ENCODE measurements at regions not wholly inside any gene's neighbourhood (a gene's known extent, or its start where the extent isn't known, plus 50 kb on each side); places are given as distances from the start of the nearest gene placed in this dataset.

GRCh38 chr5:2888520-2889060 lies 137.1 kb upstream of the IRX2 start:
- FAIRE-seq: no peak
- Histone ChIP-seq H3K4me1 (no peaks in the 10 kb centered on the region), H3K4me3 (no peak overlapping the region), H3K9me3 (no peaks in the 10 kb centered on the region), H3K4me2 (no peak overlapping the region), H3K27ac (no peak overlapping the region)
- ChIA-PET POLR2A (no interaction called here), CTCF (no interaction called here)
- 64% methylated on average over 5 of the region's 5 CpGs for WGBS (ENCODE audit: missing lambda C conversion rate)
- ATAC-seq: no peak
- no peak for DNase-seq (ENCODE audit: low read depth in 1 of 2, low spot score in 1 of 2)
- no peak for TF ChIP-seq E2F6 (IDR thresholded peaks at IDR 0.05; ENCODE audit: borderline replicate concordance, low read depth)
- no peak for TF ChIP-seq RAD21 (conservative IDR thresholded peaks at IDR 0.05 in 1 of 2, IDR thresholded peaks at IDR 0.05 in 1 of 2)
- TF ChIP-seq ZFP36 (IDR thresholded peaks at IDR 0.05; ENCODE audit: borderline replicate concordance, partially characterized antibody): no peak
- no peak for TF ChIP-seq KDM1A (IDR thresholded peaks at IDR 0.05; ENCODE audit: low read depth)
- no peak for TF ChIP-seq RFX5 (IDR thresholded peaks at IDR 0.05)

GRCh38 chr5:2887481-2888348 lies 136.2 kb upstream of the IRX2 start:
- Histone ChIP-seq H3K4me2 (no peak overlapping the region), H3K9me3 (no peaks in the 10 kb centered on the region), H3K4me3 (no peak overlapping the region), H3K27ac (no peak overlapping the region), H3K4me1 (no peaks in the 10 kb centered on the region)
- 8% methylated on average over 7 of the region's 7 CpGs for WGBS (ENCODE audit: missing lambda C conversion rate)
- DNase-seq (ENCODE audit: low read depth in 1 of 2, low spot score in 1 of 2) (no peak), FAIRE-seq (no peak), ATAC-seq (no peak)
- ChIA-PET CTCF (interaction anchor here (0.5 kb wide), 1 partner anchor 10 kb away, joined by 5 read pairs; no protein-coding TSS in a partner anchor), POLR2A (no interaction called here)
- TF ChIP-seq ZC3H11A (IDR thresholded peaks at IDR 0.05): no peak
- no peak for TF ChIP-seq TP53 (CRISPR knock-in tag; IDR thresholded peaks at IDR 0.05)
- no peak for TF ChIP-seq ELK1 (IDR thresholded peaks at IDR 0.05; ENCODE audit: low read depth, low read length)
- TF ChIP-seq NFE2L2 (conservative IDR thresholded peaks at IDR 0.05; ENCODE audit: low read length): no peak
- no peak for TF ChIP-seq NR3C1 (IDR thresholded peaks at IDR 0.05)
- no peak for TF ChIP-seq EHF (CRISPR knock-in tag; IDR thresholded peaks at IDR 0.05)
- no peak for TF ChIP-seq HMGXB4 (CRISPR knock-in tag; IDR thresholded peaks at IDR 0.05; ENCODE audit: borderline replicate concordance)
- TF ChIP-seq KDM5A (IDR thresholded peaks at IDR 0.05): no peak
- no peak for TF ChIP-seq HOXA7 (CRISPR knock-in tag; IDR thresholded peaks at IDR 0.05)

GRCh38 chr5:2886531-2886930 lies 135.1 kb upstream of the IRX2 start:
- no peak for FAIRE-seq
- Histone ChIP-seq H3K4me2 (no peak overlapping the region), H3K4me3 (no peak overlapping the region), H3K4me1 (no peaks in the 10 kb centered on the region), H3K9me3 (no peaks in the 10 kb centered on the region), H3K27ac (no peak overlapping the region)
- no peak for DNase-seq (ENCODE audit: low read depth in 1 of 2, low spot score in 1 of 2)
- CTCF ChIA-PET: no interaction called here
- POLR2A ChIA-PET: no interaction called here
- no peak for ATAC-seq
- WGBS (ENCODE audit: missing lambda C conversion rate): 1% methylated on average over 3 of the region's 3 CpGs
- TF ChIP-seq EHF (CRISPR knock-in tag; IDR thresholded peaks at IDR 0.05) (no peak), CBX8 (IDR thresholded peaks at IDR 0.05) (no peak), REST (IDR thresholded peaks at IDR 0.05) (no peak), EHMT2 (IDR thresholded peaks at IDR 0.05; ENCODE audit: low read depth) (no peak), MAFK (IDR thresholded peaks at IDR 0.05; ENCODE audit: partially characterized antibody) (no peak), CHD4 (IDR thresholded peaks at IDR 0.05; ENCODE audit: borderline replicate concordance) (no peak), NR3C1 (IDR thresholded peaks at IDR 0.05) (no peak), ATOH8 (CRISPR knock-in tag; IDR thresholded peaks at IDR 0.05; ENCODE audit: low read depth) (no peak), MAX (IDR thresholded peaks at IDR 0.05) (no peak), NPAS2 (CRISPR knock-in tag; IDR thresholded peaks at IDR 0.05; ENCODE audit: borderline replicate concordance) (no peak), BHLHE40 (IDR thresholded peaks at IDR 0.05; ENCODE audit: low read depth, low read length) (no peak), KDM5A (IDR thresholded peaks at IDR 0.05) (no peak)

Measured in A549 (cell line).